Kidney glomerular epithelial cell (primary cell): ENCODE measurements at regions not wholly inside any gene's neighbourhood (a gene's known extent, or its start where the extent isn't known, plus 50 kb on each side); places are given as distances from the start of the nearest gene placed in this dataset.

ENCODE experiments used
- DNase-seq: peaks from one replicate; lab custom pipeline; 2025; lab: John Stamatoyannopoulos, UW

DNA sequence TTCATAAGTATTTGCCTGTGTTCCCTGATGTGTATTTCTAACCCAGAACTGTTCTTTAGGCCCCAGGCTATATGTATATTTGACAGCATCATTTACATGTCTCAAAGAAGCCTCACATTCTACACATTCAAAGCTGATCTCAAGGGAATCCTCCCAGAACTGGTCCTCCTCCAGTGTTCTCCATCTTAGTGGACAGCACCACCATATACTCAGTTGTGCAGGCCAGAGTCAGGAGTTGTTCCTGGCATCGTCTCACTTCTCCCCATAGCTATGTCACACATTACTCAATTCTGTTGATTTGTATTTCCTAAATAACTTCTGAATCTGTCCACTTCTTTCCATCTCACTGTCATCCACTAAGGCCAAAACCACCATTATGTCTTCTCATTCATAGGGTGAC lies 82.8 kb upstream of the TRPC3 start:
- no peak for DNase-seq

DNA sequence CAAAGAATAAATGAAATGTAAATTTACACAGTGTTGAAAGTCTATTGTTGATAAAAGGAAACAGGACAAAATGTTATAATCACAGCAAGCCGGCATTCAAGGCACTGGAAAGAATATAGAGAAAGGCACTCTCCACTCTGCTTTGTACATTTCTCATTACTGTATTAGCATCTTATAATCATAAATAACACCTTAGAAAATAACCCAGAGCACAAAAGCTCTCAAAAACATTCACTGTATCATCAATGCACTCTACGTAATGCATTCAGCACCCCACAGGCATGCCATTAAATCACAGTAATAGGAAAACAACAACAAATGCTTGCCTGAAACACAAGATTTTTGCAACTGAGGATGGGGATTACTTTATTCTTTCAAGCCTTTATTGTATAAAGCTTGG lies 75.3 kb upstream of the TRPC3 start:
- no peak for DNase-seq

DNA sequence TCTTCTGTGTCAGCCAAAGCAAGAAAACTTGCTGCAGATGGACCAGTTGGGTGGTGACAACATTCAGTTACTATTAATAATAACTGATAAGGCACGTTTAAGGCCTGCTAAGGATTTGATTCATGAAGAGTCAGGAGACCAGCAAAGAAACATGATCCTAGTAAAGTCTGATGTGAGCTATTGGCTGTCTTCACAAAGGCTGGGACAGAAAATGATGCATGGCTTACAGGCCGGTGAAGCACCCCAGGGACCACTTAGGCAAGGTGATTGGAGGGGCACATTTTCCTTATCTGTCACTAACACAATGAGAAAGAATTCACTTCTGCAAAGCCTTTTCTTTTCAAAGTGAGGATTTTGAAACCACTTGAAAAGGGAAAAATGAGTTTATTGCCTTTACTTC lies 65.4 kb upstream of the TRPC3 start:
- no peak for DNase-seq

DNA sequence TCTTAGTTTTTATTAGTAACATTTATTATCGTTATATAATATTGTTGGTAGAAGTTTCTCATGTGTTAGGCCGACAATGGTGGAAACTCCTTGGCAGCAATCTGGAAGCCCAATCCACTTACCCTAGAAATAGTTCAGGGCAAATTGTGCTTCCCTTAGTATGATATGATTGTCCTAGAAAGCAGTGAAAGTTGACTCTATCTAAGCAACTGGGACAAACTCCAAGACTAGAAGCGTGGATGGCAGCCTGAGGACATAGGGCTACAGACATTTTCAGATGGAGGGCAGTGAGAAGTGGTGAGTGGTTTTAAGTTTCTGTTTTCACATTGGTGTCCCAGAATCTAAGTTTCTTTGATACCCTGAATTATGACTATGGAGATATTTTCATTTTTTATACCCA lies 63.3 kb upstream of the TRPC3 start:
- DNase-seq, result no peak

DNA sequence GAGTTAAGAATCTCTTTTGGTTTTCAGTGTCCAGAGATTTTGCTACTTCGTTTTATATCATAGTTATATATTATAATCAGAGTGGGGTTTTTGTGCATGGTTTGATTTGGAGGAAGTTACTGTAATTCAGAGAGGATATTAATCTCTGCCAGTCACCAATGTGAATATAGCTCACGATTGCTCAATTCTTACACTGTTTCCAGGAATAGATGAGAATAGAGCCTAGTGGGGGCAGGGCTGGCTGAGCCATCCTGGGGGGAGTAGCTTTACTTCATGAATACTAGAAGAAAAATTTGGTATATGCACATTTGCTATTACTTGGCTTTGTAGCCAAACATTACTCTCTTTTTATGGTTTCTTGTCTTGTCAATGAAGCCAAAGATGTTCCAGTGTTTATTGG lies 60.9 kb upstream of the TRPC3 start:
- no peak for DNase-seq

DNA sequence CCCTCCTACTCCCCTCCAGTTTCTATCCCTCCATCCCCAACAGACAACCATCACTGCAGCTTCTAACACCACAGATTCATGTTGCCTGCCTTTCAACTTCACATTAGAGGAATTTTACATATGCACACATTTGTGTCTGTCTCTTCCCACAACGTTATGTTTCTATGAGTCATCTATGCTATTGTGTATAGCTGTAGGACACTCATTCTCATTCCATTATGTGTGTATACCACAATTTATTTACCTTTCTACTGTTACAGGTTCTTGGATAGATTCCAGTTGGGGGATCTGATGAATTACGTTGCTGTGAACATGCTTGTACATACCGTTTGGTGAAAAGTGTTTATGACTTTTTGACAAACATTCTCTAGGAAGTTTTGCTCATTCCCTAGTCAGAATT lies 58.8 kb upstream of the TRPC3 start:
- DNase-seq, result no peak

DNA sequence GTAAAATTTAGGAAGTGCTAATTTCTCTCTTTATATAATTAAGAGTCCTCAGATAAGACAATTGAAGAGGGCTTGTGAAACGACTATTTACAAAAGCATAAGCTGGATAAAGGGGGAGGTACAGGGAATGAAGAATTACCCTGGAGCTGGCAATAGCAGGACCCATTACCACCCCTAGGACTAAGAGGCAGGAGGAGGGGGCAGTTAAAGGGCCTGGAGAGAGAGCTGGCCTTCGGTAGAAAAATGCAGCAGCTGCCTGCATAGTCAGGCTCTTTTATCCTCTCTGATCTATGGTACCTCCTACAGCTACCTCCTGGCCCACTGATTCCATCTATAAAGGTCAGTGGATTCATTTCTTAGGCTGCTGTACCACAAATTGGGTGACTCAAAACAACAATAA lies 57.7 kb upstream of the TRPC3 start:
- DNase-seq, result no peak

DNA sequence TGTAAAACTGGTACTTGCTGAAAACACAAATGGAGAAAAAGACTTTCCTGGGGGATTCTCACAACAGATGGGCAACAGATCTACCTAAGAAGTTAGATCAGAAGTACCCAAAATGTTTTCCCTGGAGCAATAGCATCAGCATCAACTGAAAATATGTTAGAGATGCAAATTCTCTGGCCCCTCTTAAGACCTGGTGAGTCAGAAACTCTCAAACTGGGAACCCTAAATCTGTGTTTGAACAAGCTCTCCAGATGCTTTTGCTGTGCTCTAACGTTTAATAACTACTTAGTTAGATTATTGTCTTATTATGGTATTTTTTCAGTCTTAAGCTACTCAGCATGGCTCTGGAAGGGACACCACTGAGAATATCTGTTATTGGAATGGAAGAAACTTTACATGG lies 55.2 kb upstream of the TRPC3 start:
- DNase-seq, result no peak

DNA sequence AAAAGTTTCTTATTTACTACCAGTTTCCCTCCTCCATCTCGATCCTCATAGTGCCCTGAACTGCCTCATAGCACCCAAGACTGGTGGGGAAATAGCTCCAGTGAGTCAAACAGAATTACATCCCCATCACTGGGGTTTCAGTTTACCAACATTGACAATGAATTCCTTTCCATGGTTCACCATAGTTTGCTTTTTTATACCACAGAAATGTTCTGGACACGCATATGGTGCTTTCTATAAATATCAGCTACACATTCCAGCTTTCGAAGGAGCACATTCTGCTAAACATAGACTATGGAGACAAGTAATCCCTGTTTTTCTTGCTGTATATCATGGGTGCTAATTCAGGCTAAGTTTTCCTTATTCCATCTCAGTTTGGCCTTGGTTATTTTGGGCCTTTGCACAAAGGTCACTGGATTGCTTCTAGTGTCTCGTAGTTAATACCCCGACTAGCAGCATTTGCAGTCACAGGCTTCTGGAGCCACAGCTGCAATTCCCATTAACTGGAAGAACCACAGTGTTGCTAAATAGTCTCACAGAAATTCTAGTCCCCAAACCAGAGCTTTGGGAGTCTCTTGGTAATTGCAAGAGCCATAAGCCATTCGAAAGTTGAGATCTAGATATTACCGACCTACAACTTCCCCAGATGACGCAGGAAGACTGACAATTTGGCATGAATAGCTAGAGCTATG lies 53.4 kb upstream of the TRPC3 start:
- no peak for DNase-seq

DNA sequence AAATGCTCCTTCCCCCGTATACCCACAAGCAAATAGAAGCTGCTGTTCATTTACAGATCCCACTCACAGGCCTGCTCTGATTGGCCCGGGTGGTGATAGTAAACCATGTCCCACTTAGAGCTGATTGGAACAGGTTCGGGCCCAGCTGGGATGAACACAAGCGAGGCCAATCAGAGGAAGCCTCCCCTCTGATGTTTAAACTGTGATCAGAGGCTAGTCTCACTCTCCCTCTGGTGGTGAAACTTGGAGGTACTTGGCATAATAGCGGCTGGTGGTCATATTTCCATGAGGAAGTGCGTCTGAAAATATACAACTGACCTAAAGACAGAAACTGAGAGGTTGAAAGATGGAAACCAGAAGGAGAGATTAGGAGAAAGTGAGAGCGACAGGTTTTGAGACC lies 51.5 kb upstream of the TRPC3 start:
- DNase-seq, result no peak
